ENCODE measurements at regions not wholly inside any gene's neighbourhood (a gene's known extent, or its start where the extent isn't known, plus 50 kb on each side); places are given as distances from the start of the nearest gene placed in this dataset.

DNA sequence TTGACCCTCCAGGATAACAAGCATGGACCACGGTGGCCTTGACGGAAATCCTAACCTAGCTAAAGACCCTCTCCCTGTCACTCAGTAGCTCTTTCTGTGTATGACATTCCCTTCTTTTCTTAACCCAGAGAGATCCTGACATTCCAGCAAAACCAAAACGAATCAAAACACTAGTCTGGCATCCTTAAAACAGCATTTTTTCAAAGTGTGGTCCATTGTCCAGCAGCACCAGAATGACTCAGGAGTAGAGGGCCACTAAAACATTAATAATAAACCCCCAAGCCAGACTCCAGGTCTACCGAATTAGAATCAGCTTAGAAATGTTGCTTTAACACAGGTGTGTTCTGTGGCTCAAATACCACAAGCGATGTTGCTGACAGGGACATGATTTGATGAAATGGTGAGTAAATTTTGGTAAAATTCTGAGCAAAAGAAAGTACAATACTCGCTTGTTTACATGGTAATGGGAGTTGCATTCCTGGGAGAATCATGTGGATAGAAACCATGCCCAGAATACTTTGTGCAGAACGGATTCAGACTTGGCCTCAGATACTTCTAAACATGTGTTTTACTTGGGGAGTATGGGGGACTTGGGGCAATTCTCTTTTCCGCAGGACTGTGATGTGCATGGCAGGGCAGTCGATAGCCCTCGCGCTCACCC lies 174.2 kb upstream of the KCNG1 start:
- no peaks in the 10 kb centered on the region for H3K36me3 Mint-ChIP-seq (ENCODE audit: low read depth)
- no peaks in the 10 kb centered on the region for H3K4me1 Mint-ChIP-seq
- Histone ChIP-seq H3K9me3 (ENCODE audit: control insufficient read depth, low read length) (peaks cover 5% of the 10 kb centered on the region), H3K4me1 (ENCODE audit: control insufficient read depth, insufficient read depth, low read length) (peaks cover 6% of the 10 kb centered on the region), H3K27ac (ENCODE audit: low read depth, low read length) (no peak overlapping the region), H3K36me3 (ENCODE audit: control insufficient read depth, insufficient read depth, low read length) (no peaks in the 10 kb centered on the region), H3K4me3 (ENCODE audit: low read length) (no peak overlapping the region), H3K27me3 (ENCODE audit: control insufficient read depth, insufficient read depth, low read length, poor library complexity, severe bottlenecking) (no peaks in the 10 kb centered on the region), H3K9ac (ENCODE audit: extremely low read depth, low read length, poor library complexity, severe bottlenecking) (no peak overlapping the region)
- H3K4me3 Mint-ChIP-seq, result no peak overlapping the region
- DNase-seq, result peak; percentile 7
- H3K27me3 Mint-ChIP-seq (ENCODE audit: insufficient read depth), result peaks cover 10% of the 10 kb centered on the region
- TF ChIP-seq, protein P1, sequence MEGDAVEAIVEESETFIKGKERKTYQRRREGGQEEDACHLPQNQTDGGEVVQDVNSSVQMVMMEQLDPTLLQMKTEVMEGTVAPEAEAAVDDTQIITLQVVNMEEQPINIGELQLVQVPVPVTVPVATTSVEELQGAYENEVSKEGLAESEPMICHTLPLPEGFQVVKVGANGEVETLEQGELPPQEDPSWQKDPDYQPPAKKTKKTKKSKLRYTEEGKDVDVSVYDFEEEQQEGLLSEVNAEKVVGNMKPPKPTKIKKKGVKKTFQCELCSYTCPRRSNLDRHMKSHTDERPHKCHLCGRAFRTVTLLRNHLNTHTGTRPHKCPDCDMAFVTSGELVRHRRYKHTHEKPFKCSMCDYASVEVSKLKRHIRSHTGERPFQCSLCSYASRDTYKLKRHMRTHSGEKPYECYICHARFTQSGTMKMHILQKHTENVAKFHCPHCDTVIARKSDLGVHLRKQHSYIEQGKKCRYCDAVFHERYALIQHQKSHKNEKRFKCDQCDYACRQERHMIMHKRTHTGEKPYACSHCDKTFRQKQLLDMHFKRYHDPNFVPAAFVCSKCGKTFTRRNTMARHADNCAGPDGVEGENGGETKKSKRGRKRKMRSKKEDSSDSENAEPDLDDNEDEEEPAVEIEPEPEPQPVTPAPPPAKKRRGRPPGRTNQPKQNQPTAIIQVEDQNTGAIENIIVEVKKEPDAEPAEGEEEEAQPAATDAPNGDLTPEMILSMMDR (conservative IDR thresholded peaks at IDR 0.05), result no peak
- 90 to 96% methylated on average over 9 to 11 of the region's 11 CpGs for WGBS, 2 experiments (ENCODE audit: insufficient coverage in 1 of 2, insufficient read length in 1 of 2)
- no peak overlapping the region for H3K27ac Mint-ChIP-seq
- no peaks in the 10 kb centered on the region for H3K9me3 Mint-ChIP-seq

DNA sequence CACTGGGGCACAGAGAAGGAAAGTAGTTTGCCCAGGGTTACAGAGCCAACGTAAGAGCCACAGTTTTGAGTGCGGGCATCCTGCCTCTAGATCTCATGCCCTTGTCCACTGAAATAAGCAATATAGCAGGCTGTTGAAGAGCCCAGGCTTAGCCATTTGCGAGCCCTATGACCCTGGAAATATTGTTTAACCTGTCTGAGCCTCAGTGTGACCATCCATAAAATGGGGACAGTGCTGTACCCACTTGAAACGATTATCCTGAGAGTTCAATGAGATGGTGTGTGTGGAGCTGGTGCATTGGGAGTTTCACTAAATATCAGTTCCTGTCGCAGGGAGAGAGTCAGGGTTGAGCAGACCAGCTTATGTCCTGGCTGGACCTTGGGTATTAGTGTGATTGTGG lies 173.1 kb upstream of the KCNG1 start:
- H3K27ac Mint-ChIP-seq, result no peak overlapping the region

DNA sequence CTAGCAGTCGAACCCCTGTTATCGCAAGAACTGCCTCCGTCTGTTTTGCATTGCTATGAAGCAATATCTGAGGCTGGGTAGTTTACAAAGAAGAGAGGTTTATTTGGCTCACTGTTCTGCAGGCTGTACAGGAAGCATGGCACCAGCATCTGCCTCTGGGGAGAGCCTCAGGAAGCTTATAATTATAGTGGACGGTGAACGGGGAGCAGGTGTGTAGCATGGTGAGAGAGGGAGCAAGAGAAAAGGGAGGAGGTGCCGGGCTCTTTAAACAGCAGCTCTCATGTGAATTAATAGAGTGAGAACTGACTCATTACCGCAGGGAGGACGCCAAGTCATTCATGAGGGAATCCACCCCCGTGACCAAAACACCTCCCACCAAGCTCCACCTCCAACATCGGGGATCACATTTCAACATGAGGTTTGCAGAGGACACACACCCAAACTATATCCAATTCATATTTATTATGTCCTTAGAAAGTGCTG lies 172.6 kb upstream of the KCNG1 start:
- no peaks in the 10 kb centered on the region for H3K9me3 Mint-ChIP-seq
- H3K36me3 ChIP-seq (ENCODE audit: control insufficient read depth, insufficient read depth, low read length), result no peaks in the 10 kb centered on the region

More for the DNA sequence above, 173.1 kb upstream of the KCNG1 start:
- Histone ChIP-seq H3K9me3 (ENCODE audit: control insufficient read depth, low read length) (peaks cover 5% of the 10 kb centered on the region), H3K4me1 (ENCODE audit: control insufficient read depth, insufficient read depth, low read length) (peaks cover 6% of the 10 kb centered on the region), H3K9ac (ENCODE audit: extremely low read depth, low read length, poor library complexity, severe bottlenecking) (no peak overlapping the region), H3K27ac (ENCODE audit: low read depth, low read length) (no peak overlapping the region), H3K27me3 (ENCODE audit: control insufficient read depth, insufficient read depth, low read length, poor library complexity, severe bottlenecking) (no peaks in the 10 kb centered on the region), H3K36me3 (ENCODE audit: control insufficient read depth, insufficient read depth, low read length) (no peaks in the 10 kb centered on the region), H3K4me3 (ENCODE audit: low read length) (no peak overlapping the region)
- Mint-ChIP-seq H3K4me3 (no peak overlapping the region), H3K9me3 (no peaks in the 10 kb centered on the region), H3K27me3 (ENCODE audit: insufficient read depth) (peaks cover 10% of the 10 kb centered on the region), H3K36me3 (ENCODE audit: low read depth) (no peaks in the 10 kb centered on the region), H3K4me1 (no peaks in the 10 kb centered on the region)
- peak; percentile 24 for DNase-seq
- TF ChIP-seq, protein P1 (conservative IDR thresholded peaks at IDR 0.05), result no peak
- 86 to 91% methylated on average over 5 of the region's 5 CpGs for WGBS, 2 experiments (ENCODE audit: insufficient coverage in 1 of 2, insufficient read length in 1 of 2)

More for the DNA sequence above, 172.6 kb upstream of the KCNG1 start:
- Histone ChIP-seq H3K27ac (ENCODE audit: low read depth, low read length) (no peak overlapping the region), H3K4me3 (ENCODE audit: low read length) (no peak overlapping the region), H3K9ac (ENCODE audit: extremely low read depth, low read length, poor library complexity, severe bottlenecking) (no peak overlapping the region), H3K4me1 (ENCODE audit: control insufficient read depth, insufficient read depth, low read length) (peaks cover 6% of the 10 kb centered on the region), H3K9me3 (ENCODE audit: control insufficient read depth, low read length) (peaks cover 5% of the 10 kb centered on the region), H3K27me3 (ENCODE audit: control insufficient read depth, insufficient read depth, low read length, poor library complexity, severe bottlenecking) (no peaks in the 10 kb centered on the region)
- H3K27me3 Mint-ChIP-seq (ENCODE audit: insufficient read depth), result peaks cover 10% of the 10 kb centered on the region
- no peak overlapping the region for H3K4me3 Mint-ChIP-seq
- DNase-seq, result no peak
- no peaks in the 10 kb centered on the region for H3K4me1 Mint-ChIP-seq
- H3K27ac Mint-ChIP-seq, result no peak overlapping the region
- WGBS, 2 experiments (ENCODE audit: insufficient coverage in 1 of 2, insufficient read length in 1 of 2), result 89 to 91% methylated on average over 3 to 10 of the region's 10 CpGs
- TF ChIP-seq, protein P1 (conservative IDR thresholded peaks at IDR 0.05), result no peak
- no peaks in the 10 kb centered on the region for H3K36me3 Mint-ChIP-seq (ENCODE audit: low read depth)

All from endodermal cell (in vitro differentiated cells).